GM10248 (cell line): ENCODE measurements at regions not wholly inside any gene's neighbourhood (a gene's known extent, or its start where the extent isn't known, plus 50 kb on each side); places are given as distances from the start of the nearest gene placed in this dataset.

Experiments used
- CTCF ChIA-PET: fragments of 300-600 bp; sonication (Branson Sonifier 250); formaldehyde crosslinking; extraction: SDS; loops from one replicate; lab custom pipeline; 2021; ENCODE audit warnings: antibody characterized with exemption; lab: Yijun Ruan, JAX
- POLR2A ChIA-PET: fragments of 350-650 bp; sonication (Branson Sonifier 250); formaldehyde crosslinking; extraction: SDS; loops from one replicate; lab custom pipeline; 2020; ENCODE audit warnings: antibody characterized with exemption; lab: Yijun Ruan, JAX
- DNase-seq: peaks from one replicate; pipeline ENCODE4 v3.0.0; 2012; ENCODE audit errors: extremely low spot score
- CTCF ChIP-seq: IDR thresholded peaks from 2 replicates; pipeline ENCODE4 v1.5.1; 2012; ENCODE audit warnings: mild to moderate bottlenecking, low read depth; ENCODE audit errors: extremely low read depth, missing control alignments, control extremely low read depth

DNA sequence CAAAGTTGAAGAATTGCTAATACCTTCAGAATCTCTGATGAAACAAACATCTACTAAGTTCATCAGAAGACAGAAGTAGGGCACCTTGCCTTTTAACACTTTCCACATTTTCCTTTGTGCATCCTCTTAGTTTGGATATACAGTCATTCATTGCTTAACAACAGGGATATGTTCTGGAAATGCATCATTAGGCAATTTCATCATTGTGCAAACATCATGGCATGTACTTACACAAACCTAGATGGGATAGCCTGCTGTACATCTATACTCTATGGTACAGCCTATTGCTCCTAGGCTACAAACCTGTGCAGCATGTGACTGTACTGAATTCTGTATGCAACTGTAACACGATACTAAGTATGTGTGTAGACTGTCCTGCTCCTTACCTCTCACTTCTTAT is 169.8 kb downstream of the SUCLA2 start:
- POLR2A ChIA-PET: no interaction called here
- DNase-seq: no peak
- CTCF ChIA-PET: no interaction called here
- no peak for TF ChIP-seq CTCF

GRCh38 chr13:47829690-47830089 is 171.4 kb downstream of the SUCLA2 start:
- ChIA-PET CTCF (no interaction called here), POLR2A (no interaction called here)
- no peak for TF ChIP-seq CTCF
- DNase-seq: no peak

DNA sequence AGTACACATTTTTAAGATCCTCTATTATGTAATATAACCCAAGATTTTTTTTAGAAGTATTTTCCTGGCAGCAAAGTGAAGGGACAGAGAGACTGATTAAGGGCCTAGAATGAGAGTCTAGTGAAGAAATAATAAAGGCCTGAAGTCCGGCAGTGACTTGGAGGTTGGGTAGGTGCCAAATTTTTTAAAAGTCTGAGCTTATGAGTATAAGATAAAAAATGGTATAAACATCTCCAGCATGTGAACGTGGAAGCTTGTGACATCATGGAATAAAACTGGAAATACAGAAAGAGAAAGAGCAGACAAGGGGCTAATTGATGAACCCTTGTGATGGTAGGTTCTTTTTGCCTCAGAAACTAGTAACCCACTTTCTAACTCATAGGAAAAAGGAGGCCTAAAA is 174.6 kb downstream of the SUCLA2 start:
- DNase-seq: no peak
- no peak for TF ChIP-seq CTCF
- ChIA-PET CTCF (no interaction called here), POLR2A (no interaction called here)

- DNase-seq: no peak
- ChIA-PET POLR2A (no interaction called here), CTCF (interaction anchor here (1.0 kb wide), 2 partner anchors 9 to 10 kb away, joined by 3 read pairs; no protein-coding TSS in a partner anchor)
- no peak for TF ChIP-seq CTCF
Observed at GRCh38 chr13:47822036-47822435, 179.0 kb downstream of the SUCLA2 start.

DNA sequence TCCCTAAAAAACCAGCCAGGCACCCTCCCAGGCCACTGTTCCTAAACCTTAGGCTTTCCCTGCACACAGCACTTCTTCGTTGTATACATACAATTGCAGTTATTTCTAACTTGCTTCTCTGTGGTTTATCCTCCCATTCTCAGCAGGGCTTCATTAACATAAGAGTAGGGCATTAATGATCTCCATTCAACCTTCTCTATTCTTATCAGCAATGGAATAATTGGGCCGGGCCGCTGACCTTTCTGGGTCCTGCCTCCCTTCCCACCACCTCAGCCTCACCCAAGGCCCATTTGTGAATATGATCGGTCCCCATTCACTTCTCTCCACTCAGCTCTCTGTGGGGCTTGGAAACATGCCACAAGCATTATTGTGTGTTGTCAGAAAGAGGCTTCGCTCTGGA is 184.2 kb downstream of the SUCLA2 start:
- ChIA-PET POLR2A (no interaction called here), CTCF (no interaction called here)
- no peak for TF ChIP-seq CTCF
- DNase-seq: no peak

GRCh38 chr13:47813718-47814117 is 187.4 kb downstream of the SUCLA2 start:
- POLR2A ChIA-PET: no interaction called here
- CTCF ChIA-PET: interaction anchor here (1.5 kb wide), 1 partner anchor 8 kb away, joined by 3 read pairs; no protein-coding TSS in a partner anchor

More at GRCh38 chr13:47813718-47814117, 187.4 kb downstream of the SUCLA2 start:
- DNase-seq: no peak
- no peak for TF ChIP-seq CTCF
